HPDE6-E6E7 (cell line): ENCODE measurements at regions not wholly inside any gene's neighbourhood (a gene's known extent, or its start where the extent isn't known, plus 50 kb on each side); places are given as distances from the start of the nearest gene placed in this dataset.
A peak's percentile ranks its signal among the peaks of the same experiment; 100 is the strongest.

Experiments used
- DNase-seq: peaks from one replicate; pipeline ENCODE4 v3.0.0; 2011; ENCODE audit warnings: missing footprints; ENCODE audit errors: extremely low spot score

DNA sequence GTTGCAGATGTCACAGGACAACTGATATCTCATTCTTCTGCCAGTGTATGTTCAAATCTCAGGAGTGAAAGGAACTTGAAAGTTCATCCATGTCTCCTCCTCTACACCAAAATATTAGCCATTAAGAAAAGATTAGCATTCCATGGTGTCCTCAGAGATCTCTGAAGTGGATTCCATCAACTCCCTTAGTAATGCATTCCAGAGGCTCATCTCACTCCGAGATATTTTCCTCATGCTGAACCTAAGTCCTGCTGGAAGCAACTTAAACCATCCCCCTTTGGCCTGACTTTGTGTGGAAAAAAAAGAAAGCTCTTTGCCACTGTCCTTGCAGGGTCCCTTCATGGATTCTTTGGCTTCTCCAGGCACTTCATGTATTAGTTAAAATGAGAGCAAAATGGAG lies 155.7 kb upstream of the ZNF462 start:
- no peak for DNase-seq

DNA sequence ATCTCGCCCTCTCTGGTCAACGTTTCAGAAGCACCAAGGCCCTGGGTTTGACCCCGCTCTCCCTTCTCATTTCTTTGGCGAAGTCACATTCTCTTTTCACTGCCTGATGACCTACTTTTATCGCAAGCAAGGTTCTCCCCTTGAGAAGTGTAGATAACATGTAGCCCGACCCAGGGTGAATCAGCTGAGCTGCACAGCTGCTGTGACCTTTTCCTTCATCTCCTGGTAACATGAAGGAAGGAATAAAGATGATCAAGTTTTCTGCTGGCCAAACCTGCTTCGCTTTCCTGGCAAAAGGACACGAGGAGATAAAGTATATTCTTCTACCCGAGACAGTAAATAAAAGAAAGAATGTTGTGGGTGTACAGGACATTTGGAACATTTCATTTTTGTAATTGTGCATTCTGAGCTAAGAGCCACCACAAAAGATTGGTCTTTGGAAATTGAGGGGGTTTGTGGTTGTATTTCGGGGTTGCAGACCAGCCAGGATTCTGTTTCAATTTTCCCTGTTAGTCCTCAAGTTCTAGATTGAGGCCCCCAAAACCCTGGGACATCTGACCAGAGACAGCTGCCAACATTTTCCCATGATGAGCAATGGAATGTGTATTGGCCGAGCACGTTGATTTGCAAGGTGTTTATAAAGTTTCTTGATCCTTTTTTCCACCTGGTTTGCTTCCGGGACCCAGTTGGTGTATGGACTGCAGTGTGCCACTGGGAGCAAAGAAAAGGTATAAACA lies 155.1 kb upstream of the ZNF462 start:
- no peak for DNase-seq

- DNase-seq = no peak
Observed at GRCh38 chr9:106708475-106709146, 154.4 kb upstream of the ZNF462 start.

GRCh38 chr9:106712279-106712678 lies 150.7 kb upstream of the ZNF462 start:
- DNase-seq = no peak

DNA sequence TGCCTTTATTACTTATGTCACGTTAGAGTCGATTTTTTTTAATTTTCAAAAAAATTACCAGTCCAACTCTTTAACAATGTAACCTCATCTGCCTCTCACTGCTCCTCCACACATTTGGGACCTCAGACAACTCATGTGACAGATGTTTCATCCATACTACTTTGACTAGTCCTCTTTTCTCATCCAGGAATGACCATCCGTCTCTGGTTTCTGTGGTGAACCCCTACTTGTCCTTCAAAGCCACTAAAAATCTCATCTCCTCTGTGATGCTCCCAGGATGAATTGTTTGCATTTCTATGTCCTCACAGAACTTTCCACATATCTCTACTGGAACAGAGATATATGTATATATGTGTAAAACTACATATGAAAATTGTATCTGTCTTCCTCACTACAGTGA lies 149.8 kb upstream of the ZNF462 start:
- no peak for DNase-seq

DNA sequence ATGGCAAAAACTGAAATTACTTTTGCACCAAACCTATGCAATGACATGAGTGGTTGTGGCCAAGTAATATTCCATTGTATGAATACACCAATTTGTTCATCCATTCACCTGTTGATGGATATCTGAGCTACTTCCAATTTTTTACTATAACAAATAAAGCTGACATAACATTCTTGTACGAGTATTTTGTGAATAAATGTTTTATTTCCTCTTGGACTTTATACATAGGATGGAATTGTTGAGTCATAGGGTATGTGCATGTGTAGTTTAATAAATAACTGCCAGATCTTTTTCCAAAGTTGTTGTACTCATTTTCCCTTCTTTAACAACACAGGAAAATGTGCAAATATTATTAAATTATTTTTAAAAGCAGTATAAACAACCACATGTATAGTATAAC lies 146.1 kb upstream of the ZNF462 start:
- DNase-seq = no peak

- peak; percentile 28 for DNase-seq
Observed at GRCh38 chr9:106717686-106718085, 145.3 kb upstream of the ZNF462 start.

GRCh38 chr9:106718936-106719335 lies 144.0 kb upstream of the ZNF462 start:
- no peak for DNase-seq

GRCh38 chr9:106722051-106722753 lies 140.8 kb upstream of the ZNF462 start:
- DNase-seq = no peak

GRCh38 chr9:106723926-106724325 lies 139.0 kb upstream of the ZNF462 start:
- no peak for DNase-seq

DNA sequence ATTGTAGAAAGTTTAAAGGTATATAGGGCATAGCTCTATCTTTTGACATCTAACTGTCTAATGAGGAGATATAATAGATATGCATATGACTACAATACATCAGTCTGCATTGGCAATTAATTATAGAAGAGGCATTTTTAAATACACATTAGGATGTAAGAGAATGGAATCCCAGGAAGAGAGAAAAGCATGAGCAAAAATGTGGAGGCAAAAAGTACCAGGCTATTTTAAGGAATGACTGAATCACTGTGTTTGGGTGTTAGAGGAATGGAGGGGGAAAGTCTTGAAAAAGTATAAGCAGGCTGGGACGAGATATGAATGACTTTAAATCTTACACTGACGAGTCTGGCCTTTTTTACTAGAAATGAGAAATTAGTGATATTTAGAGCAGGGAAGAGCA lies 138.4 kb upstream of the ZNF462 start:
- no peak for DNase-seq

- no peak for DNase-seq
Observed at GRCh38 chr9:106726070-106726815, 136.7 kb upstream of the ZNF462 start.

DNA sequence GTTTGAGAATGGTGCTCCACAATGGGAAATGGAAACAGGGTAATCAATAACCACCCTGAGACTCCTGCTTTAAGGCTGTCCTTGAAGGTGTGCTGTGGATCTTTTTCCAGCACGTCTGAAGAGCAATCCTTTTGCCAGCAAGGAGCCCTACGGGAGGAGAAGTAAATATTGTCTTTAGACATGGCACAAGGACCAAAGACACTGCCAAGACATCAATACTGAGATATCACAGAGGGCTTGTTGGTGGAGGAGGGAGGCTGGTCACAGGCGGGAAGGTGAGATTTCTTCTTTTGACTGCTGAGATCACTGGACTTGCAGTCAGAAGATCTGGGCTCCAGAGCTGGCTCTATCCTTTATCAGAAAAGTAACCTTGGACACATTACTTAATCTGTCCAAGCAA lies 135.0 kb upstream of the ZNF462 start:
- DNase-seq = no peak

GRCh38 chr9:106728860-106729259 lies 134.1 kb upstream of the ZNF462 start:
- no peak for DNase-seq

DNA sequence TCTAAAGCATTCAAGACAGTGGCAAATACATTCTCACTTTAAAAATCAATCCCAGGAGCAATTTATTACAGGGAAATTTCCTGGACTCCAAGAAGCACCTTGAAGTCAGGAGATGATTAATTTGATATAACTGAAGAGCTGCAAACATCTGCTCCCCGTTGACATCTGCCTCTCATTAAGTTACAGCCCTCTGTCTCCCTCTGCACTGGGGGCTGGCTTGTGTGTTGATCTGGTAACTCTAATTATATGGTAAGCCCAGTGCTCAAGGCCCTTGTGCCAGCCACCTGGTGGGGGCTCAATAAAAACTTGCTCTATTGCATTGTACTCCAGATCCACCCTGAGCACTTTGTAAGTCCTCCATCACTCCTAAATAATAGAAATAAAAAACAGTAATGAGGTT lies 131.1 kb upstream of the ZNF462 start:
- DNase-seq = no peak

GRCh38 chr9:106733828-106734380 lies 129.1 kb upstream of the ZNF462 start:
- no peak for DNase-seq

GRCh38 chr9:106737516-106737915 lies 125.5 kb upstream of the ZNF462 start:
- DNase-seq = no peak

DNA sequence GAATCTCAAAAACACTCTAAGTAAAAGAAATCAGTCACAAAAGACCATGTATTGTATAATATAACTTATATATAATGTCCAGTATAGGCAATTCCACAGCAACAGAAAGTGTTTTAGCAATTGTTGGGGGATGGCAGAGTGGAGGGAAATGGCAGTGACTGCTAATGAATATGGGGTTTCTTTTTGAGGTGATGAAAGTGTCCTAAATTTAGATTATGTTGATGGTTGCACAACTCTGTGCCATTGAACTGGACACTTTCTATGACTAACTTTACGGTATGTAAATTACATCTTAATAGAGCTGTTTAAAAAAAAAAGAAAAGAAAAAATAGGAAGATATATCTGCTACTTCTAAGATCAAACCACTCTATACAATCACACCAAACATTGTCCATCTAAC lies 124.9 kb upstream of the ZNF462 start:
- DNase-seq = no peak

DNA sequence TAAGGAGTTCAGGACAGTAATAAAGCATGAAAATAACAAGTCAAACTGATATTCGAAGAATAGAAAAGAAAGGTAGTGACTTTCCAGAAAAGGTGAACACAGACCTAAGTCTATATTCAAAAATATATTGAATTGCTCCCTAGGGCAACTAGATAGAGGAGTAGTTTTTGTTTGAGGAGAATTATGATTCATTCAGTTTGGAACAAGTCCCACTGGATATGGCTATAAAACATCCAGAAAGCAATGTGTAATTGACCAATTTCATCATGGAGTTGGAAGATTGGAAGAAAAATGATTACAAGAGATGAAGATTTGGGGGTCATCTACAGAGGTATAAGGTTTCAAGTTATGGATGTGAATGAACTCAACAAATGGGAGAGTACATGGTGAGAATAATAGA lies 117.5 kb upstream of the ZNF462 start:
- no peak for DNase-seq

GRCh38 chr9:106745876-106746275 lies 117.1 kb upstream of the ZNF462 start:
- no peak for DNase-seq

GRCh38 chr9:106751681-106752080 lies 111.3 kb upstream of the ZNF462 start:
- no peak for DNase-seq

GRCh38 chr9:106752581-106752980 lies 110.4 kb upstream of the ZNF462 start:
- no peak for DNase-seq
